ENCODE measurements at regions not wholly inside any gene's neighbourhood (a gene's known extent, or its start where the extent isn't known, plus 50 kb on each side); places are given as distances from the start of the nearest gene placed in this dataset.

DNA sequence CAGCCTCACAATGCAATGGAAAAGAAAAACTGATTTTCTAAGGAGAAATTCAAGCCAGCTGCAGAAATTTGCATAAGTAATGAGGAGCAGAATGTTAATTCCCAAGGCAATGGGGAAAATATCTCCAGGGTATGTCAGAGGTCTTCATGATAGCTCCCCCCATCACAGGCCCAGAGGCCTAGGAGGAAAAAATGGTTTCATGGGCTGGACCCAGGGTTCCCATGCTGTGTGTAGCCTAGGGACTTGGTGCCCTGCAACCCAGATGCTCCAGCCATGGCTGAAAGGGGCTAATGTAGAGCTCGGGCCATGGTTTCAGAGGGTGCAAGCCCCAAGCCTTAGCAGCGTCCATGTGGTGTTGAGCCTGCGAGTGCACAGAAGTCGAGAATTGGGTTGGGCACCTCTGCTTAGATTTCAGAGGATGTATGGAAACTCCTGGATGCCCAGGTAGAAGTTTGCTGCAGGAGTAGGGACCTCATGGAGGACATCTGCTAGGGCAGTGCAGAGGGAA is 53.5 kb upstream of the TEX13C start:
- no peak for ATAC-seq
- TF ChIP-seq BACH2 (CRISPR knock-in tag; IDR thresholded peaks at IDR 0.05; ENCODE audit: borderline replicate concordance) (no peak), TCF4 (CRISPR knock-in tag; IDR thresholded peaks at IDR 0.05; ENCODE audit: borderline replicate concordance) (no peak), CSDC2 (CRISPR knock-in tag; IDR thresholded peaks at IDR 0.05) (no peak), ZFP30 (CRISPR knock-in tag; IDR thresholded peaks at IDR 0.05) (no peak), SNAI2 (CRISPR knock-in tag; IDR thresholded peaks at IDR 0.05) (no peak), CSRNP3 (CRISPR knock-in tag; IDR thresholded peaks at IDR 0.05) (no peak), ZC3H10 (CRISPR knock-in tag; IDR thresholded peaks at IDR 0.05) (no peak), ZNF8 (CRISPR knock-in tag; IDR thresholded peaks at IDR 0.05) (no peak), TOX (CRISPR knock-in tag; IDR thresholded peaks at IDR 0.05; ENCODE audit: borderline replicate concordance) (no peak), GLIS3 (CRISPR knock-in tag; IDR thresholded peaks at IDR 0.05) (no peak), ZFP3 (CRISPR knock-in tag; IDR thresholded peaks at IDR 0.05) (no peak), PATZ1 (CRISPR knock-in tag; IDR thresholded peaks at IDR 0.05; ENCODE audit: borderline replicate concordance) (no peak), ZNF565 (CRISPR knock-in tag; conservative IDR thresholded peaks at IDR 0.05; ENCODE audit: low read depth) (no peak), ESRRG (CRISPR knock-in tag; IDR thresholded peaks at IDR 0.05) (no peak), RARB (CRISPR knock-in tag; IDR thresholded peaks at IDR 0.05) (no peak), ISL1 (CRISPR knock-in tag; IDR thresholded peaks at IDR 0.05) (no peak), ZNF70 (CRISPR knock-in tag; IDR thresholded peaks at IDR 0.05) (no peak)
- TF ChIP-seq, protein P1, sequence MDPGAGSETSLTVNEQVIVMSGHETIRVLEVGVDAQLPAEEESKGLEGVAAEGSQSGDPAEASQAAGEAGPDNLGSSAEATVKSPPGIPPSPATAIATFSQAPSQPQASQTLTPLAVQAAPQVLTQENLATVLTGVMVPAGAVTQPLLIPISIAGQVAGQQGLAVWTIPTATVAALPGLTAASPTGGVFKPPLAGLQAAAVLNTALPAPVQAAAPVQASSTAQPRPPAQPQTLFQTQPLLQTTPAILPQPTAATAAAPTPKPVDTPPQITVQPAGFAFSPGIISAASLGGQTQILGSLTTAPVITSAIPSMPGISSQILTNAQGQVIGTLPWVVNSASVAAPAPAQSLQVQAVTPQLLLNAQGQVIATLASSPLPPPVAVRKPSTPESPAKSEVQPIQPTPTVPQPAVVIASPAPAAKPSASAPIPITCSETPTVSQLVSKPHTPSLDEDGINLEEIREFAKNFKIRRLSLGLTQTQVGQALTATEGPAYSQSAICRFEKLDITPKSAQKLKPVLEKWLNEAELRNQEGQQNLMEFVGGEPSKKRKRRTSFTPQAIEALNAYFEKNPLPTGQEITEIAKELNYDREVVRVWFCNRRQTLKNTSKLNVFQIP (CRISPR knock-in tag; IDR thresholded peaks at IDR 0.05; ENCODE audit: borderline replicate concordance, low read depth): no peak
- TF ChIP-seq, protein P2, sequence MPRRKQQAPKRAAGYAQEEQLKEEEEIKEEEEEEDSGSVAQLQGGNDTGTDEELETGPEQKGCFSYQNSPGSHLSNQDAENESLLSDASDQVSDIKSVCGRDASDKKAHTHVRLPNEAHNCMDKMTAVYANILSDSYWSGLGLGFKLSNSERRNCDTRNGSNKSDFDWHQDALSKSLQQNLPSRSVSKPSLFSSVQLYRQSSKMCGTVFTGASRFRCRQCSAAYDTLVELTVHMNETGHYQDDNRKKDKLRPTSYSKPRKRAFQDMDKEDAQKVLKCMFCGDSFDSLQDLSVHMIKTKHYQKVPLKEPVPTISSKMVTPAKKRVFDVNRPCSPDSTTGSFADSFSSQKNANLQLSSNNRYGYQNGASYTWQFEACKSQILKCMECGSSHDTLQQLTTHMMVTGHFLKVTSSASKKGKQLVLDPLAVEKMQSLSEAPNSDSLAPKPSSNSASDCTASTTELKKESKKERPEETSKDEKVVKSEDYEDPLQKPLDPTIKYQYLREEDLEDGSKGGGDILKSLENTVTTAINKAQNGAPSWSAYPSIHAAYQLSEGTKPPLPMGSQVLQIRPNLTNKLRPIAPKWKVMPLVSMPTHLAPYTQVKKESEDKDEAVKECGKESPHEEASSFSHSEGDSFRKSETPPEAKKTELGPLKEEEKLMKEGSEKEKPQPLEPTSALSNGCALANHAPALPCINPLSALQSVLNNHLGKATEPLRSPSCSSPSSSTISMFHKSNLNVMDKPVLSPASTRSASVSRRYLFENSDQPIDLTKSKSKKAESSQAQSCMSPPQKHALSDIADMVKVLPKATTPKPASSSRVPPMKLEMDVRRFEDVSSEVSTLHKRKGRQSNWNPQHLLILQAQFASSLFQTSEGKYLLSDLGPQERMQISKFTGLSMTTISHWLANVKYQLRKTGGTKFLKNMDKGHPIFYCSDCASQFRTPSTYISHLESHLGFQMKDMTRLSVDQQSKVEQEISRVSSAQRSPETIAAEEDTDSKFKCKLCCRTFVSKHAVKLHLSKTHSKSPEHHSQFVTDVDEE (CRISPR knock-in tag; IDR thresholded peaks at IDR 0.05): no peak

All from SK-N-SH treated with all-trans-retinoic acid at 6 μM for 48 hours (cell line).